HG03460 (cell line): ENCODE measurements at regions not wholly inside any gene's neighbourhood (a gene's known extent, or its start where the extent isn't known, plus 50 kb on each side); places are given as distances from the start of the nearest gene placed in this dataset.
A peak's percentile ranks its signal among the peaks of the same experiment; 100 is the strongest.
"Not testable (repeated sequence)": the region's sequence is repeated elsewhere in the genome, so short reads cannot be mapped to it uniquely, and the experiment has no call there.

Experiments
- ATAC-seq: cut with Tn5 transposase; IDR thresholded peaks from one replicate; pipeline ENCODE4 v1.9.1; 2021; ENCODE audit not compliant: unreplicated experiment

- no peak for ATAC-seq
Measured at GRCh38 chr5:35561396-35561795, 56.3 kb upstream of the SPEF2 start.

GRCh38 chr5:35557748-35558147, 59.9 kb upstream of the SPEF2 start:
- ATAC-seq = no peak

GRCh38 chr5:35557199-35557598, 60.5 kb upstream of the SPEF2 start:
- no peak for ATAC-seq

- ATAC-seq = no peak
Measured at GRCh38 chr5:35554016-35554415, 63.6 kb upstream of the SPEF2 start.

GRCh38 chr5:35545190-35545589, 72.5 kb upstream of the SPEF2 start:
- no peak for ATAC-seq

GRCh38 chr5:35543408-35543807, 74.3 kb upstream of the SPEF2 start:
- no peak for ATAC-seq

- no peak for ATAC-seq
Measured at GRCh38 chr5:35540002-35540401, 77.7 kb upstream of the SPEF2 start.

- no peak for ATAC-seq
Measured at GRCh38 chr5:35538198-35538931, 79.3 kb upstream of the SPEF2 start.

GRCh38 chr5:35533156-35533555, 84.5 kb upstream of the SPEF2 start:
- ATAC-seq = no peak

GRCh38 chr5:35531553-35531952, 86.1 kb upstream of the SPEF2 start:
- ATAC-seq = not testable (repeated sequence)

GRCh38 chr5:35518104-35518503, 99.6 kb upstream of the SPEF2 start:
- ATAC-seq = peak; percentile 100

GRCh38 chr5:35516271-35516670, 101.4 kb upstream of the SPEF2 start:
- ATAC-seq = no peak

GRCh38 chr5:35513612-35514011, 104.1 kb upstream of the SPEF2 start:
- no peak for ATAC-seq

- ATAC-seq = no peak
Measured at GRCh38 chr5:35502206-35502605, 115.5 kb upstream of the SPEF2 start.

GRCh38 chr5:35488791-35489190, 128.9 kb upstream of the SPEF2 start:
- ATAC-seq = no peak

- no peak for ATAC-seq
Measured at GRCh38 chr5:35488055-35488454, 129.6 kb upstream of the SPEF2 start.

GRCh38 chr5:35487233-35488025, 130.2 kb upstream of the SPEF2 start:
- ATAC-seq = no peak

GRCh38 chr5:35485487-35485886, 132.2 kb upstream of the SPEF2 start:
- no peak for ATAC-seq

- ATAC-seq = no peak
Measured at GRCh38 chr5:35484241-35484640, 133.4 kb upstream of the SPEF2 start.

GRCh38 chr5:35483780-35484179, 133.9 kb upstream of the SPEF2 start:
- peak; percentile 42 for ATAC-seq

GRCh38 chr5:35483191-35483590, 134.5 kb upstream of the SPEF2 start:
- no peak for ATAC-seq

GRCh38 chr5:35482167-35482755, 135.4 kb upstream of the SPEF2 start:
- ATAC-seq = no peak
